VCaP (cell line): ENCODE measurements at regions not wholly inside any gene's neighbourhood (a gene's known extent, or its start where the extent isn't known, plus 50 kb on each side); places are given as distances from the start of the nearest gene placed in this dataset.

ENCODE experiments used
- H3K27ac ChIP-seq: fragments of 450-650 bp; 2 replicates; pipeline ENCODE4 v1.5.1; 2017
- CTCF ChIP-seq: fragments of 450-650 bp; conservative IDR thresholded peaks from 2 replicates; pipeline ENCODE4 v1.5.1; 2017; ENCODE audit warnings: mild to moderate bottlenecking, moderate library complexity

GRCh38 chr5:21199087-21199486 is 1211.1 kb upstream of the CDH18 start:
- no peak for TF ChIP-seq CTCF
- H3K27ac ChIP-seq, result no peak overlapping the region

- no peak overlapping the region for H3K27ac ChIP-seq
- TF ChIP-seq CTCF, result no peak
Observed at GRCh38 chr5:21195145-21195544, 1207.1 kb upstream of the CDH18 start.

- H3K27ac ChIP-seq, result no peak overlapping the region
- TF ChIP-seq CTCF, result no peak
Observed at GRCh38 chr5:21185536-21185935, 1197.5 kb upstream of the CDH18 start.

- H3K27ac ChIP-seq, result no peak overlapping the region
- no peak for TF ChIP-seq CTCF
Observed at GRCh38 chr5:21184581-21184980, 1196.6 kb upstream of the CDH18 start.

GRCh38 chr5:21181609-21182125 is 1193.7 kb upstream of the CDH18 start:
- TF ChIP-seq CTCF, result no peak
- no peak overlapping the region for H3K27ac ChIP-seq

- no peak overlapping the region for H3K27ac ChIP-seq
- TF ChIP-seq CTCF, result no peak
Observed at GRCh38 chr5:21173526-21173925, 1185.5 kb upstream of the CDH18 start.

GRCh38 chr5:21173036-21173435 is 1185.0 kb upstream of the CDH18 start:
- TF ChIP-seq CTCF, result no peak
- no peak overlapping the region for H3K27ac ChIP-seq
